DMS79 treated with DMSO at 0.1 percent for 48 hours (cell line): ENCODE measurements at regions not wholly inside any gene's neighbourhood (a gene's known extent, or its start where the extent isn't known, plus 50 kb on each side); places are given as distances from the start of the nearest gene placed in this dataset.

ENCODE experiments used
- DNase-seq: peaks from one replicate; lab custom pipeline; 2025; lab: John Stamatoyannopoulos, UW

GRCh38 chr3:187975561-187976364, 178.2 kb upstream of the LPP start:
- DNase-seq: no peak

GRCh38 chr3:187976365-187976900, 177.5 kb upstream of the LPP start:
- DNase-seq: peak; percentile 37

- no peak for DNase-seq
Observed at GRCh38 chr3:187977659-187978058, 176.3 kb upstream of the LPP start.

GRCh38 chr3:187978433-187979011, 175.4 kb upstream of the LPP start:
- no peak for DNase-seq

- no peak for DNase-seq
Observed at GRCh38 chr3:187979564-187979963, 174.4 kb upstream of the LPP start.

GRCh38 chr3:187980861-187981260, 173.1 kb upstream of the LPP start:
- DNase-seq: no peak

- no peak for DNase-seq
Observed at GRCh38 chr3:187982142-187982541, 171.8 kb upstream of the LPP start.

- no peak for DNase-seq
Observed at GRCh38 chr3:187983484-187984124, 170.4 kb upstream of the LPP start.

- no peak for DNase-seq
Observed at GRCh38 chr3:187985647-187986046, 168.3 kb upstream of the LPP start.

- no peak for DNase-seq
Observed at GRCh38 chr3:187986514-187986934, 167.4 kb upstream of the LPP start.

- DNase-seq: no peak
Observed at GRCh38 chr3:187987187-187987586, 166.8 kb upstream of the LPP start.

GRCh38 chr3:187987924-187988323, 166.0 kb upstream of the LPP start:
- DNase-seq: no peak

- DNase-seq: peak; percentile 59
Observed at GRCh38 chr3:187989575-187990153, 164.3 kb upstream of the LPP start.

- DNase-seq: no peak
Observed at GRCh38 chr3:187992609-187993008, 161.3 kb upstream of the LPP start.

- no peak for DNase-seq
Observed at GRCh38 chr3:187994221-187995042, 159.5 kb upstream of the LPP start.

GRCh38 chr3:187995043-187995400, 158.9 kb upstream of the LPP start:
- no peak for DNase-seq

GRCh38 chr3:187995667-187996066, 158.3 kb upstream of the LPP start:
- no peak for DNase-seq

- DNase-seq: no peak
Observed at GRCh38 chr3:187996609-187997008, 157.3 kb upstream of the LPP start.

GRCh38 chr3:187997490-187997889, 156.5 kb upstream of the LPP start:
- DNase-seq: no peak

- no peak for DNase-seq
Observed at GRCh38 chr3:187997946-187998561, 155.9 kb upstream of the LPP start.

GRCh38 chr3:187998611-187999010, 155.3 kb upstream of the LPP start:
- DNase-seq: no peak
